ENCODE measurements at regions not wholly inside any gene's neighbourhood (a gene's known extent, or its start where the extent isn't known, plus 50 kb on each side); places are given as distances from the start of the nearest gene placed in this dataset.

DNA sequence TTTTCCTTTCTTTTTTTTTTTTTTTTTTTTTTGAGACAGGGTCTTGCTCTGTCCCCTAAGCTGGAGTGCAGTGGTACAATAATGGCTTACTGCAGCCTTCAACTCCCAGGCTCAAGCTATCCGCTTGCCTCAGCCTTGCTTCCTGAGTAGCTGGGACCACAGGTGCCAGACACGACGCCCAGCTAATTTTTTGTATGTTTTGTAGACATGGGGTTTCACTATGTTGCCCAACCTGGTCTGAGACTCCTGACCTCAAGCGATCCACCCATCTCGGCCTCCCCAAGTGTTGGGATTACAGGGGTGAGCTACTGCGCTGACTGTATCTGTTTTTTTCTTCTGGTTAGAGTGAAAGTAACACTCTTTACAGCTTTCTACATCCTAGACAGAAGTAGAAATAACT is 167.9 kb upstream of the FOXN2 start:
- TF ChIP-seq POLR2A (IDR thresholded peaks at IDR 0.05; ENCODE audit: low read length): no peak
- no peak for TF ChIP-seq GATA1 (IDR thresholded peaks at IDR 0.05; ENCODE audit: low read depth, low read length)
